Panc1 (cell line): ENCODE measurements at regions not wholly inside any gene's neighbourhood (a gene's known extent, or its start where the extent isn't known, plus 50 kb on each side); places are given as distances from the start of the nearest gene placed in this dataset.

Source experiments
- POLR2AphosphoS5 ChIP-seq: IDR thresholded peaks from 2 replicates; pipeline ENCODE4 v1.6.1; 2012; ENCODE audit warnings: mild to moderate bottlenecking, low read depth, low read length, moderate library complexity
- TCF7L2 ChIP-seq: IDR thresholded peaks from 2 replicates; pipeline ENCODE4 v1.6.1; 2011; ENCODE audit warnings: mild to moderate bottlenecking, low read depth, low read length, inconsistent platforms
- TF ChIP-seq, protein P1 (sequence below): fragments of 450-650 bp; IDR thresholded peaks from 2 replicates; pipeline ENCODE4 v1.5.1; 2017; ENCODE audit warnings: mild to moderate bottlenecking

DNA sequence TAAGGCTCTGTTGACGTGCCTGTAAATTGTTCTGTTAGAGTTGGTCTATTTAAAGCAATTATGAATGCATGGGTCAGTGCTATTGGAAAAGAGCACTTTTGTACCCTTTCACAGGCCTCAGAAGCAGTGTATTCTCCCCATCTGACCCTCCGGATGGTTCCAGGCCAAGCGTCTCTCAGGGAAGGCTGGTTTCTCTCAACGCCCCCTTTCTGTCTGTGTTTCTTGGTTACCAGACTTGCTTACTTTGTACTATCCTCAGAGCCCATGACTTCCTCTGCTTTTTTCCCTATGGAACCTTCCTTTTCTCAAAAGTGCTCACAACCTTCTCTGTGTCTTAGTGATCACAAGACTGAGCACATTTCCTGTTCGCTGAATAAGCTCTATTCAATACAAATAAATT lies 559.3 kb upstream of the ZFP42 start:
- no peak for TF ChIP-seq TCF7L2
- TF ChIP-seq POLR2AphosphoS5 = no peak
- TF ChIP-seq, protein P1, sequence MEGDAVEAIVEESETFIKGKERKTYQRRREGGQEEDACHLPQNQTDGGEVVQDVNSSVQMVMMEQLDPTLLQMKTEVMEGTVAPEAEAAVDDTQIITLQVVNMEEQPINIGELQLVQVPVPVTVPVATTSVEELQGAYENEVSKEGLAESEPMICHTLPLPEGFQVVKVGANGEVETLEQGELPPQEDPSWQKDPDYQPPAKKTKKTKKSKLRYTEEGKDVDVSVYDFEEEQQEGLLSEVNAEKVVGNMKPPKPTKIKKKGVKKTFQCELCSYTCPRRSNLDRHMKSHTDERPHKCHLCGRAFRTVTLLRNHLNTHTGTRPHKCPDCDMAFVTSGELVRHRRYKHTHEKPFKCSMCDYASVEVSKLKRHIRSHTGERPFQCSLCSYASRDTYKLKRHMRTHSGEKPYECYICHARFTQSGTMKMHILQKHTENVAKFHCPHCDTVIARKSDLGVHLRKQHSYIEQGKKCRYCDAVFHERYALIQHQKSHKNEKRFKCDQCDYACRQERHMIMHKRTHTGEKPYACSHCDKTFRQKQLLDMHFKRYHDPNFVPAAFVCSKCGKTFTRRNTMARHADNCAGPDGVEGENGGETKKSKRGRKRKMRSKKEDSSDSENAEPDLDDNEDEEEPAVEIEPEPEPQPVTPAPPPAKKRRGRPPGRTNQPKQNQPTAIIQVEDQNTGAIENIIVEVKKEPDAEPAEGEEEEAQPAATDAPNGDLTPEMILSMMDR = no peak
